GM06990 (cell line): ENCODE measurements at regions not wholly inside any gene's neighbourhood (a gene's known extent, or its start where the extent isn't known, plus 50 kb on each side); places are given as distances from the start of the nearest gene placed in this dataset.

ENCODE experiments used
- DNase-seq: peaks from one replicate; pipeline ENCODE4 v3.0.0-alpha.2; 2011; ENCODE audit not compliant: insufficient read length; ENCODE audit errors: extremely low read depth
- H3K27me3 ChIP-seq: replicated peaks from 2 replicates; pipeline ENCODE4 v1.6.0; 2011; ENCODE audit warnings: low read length; ENCODE audit not compliant: control insufficient read depth, insufficient read depth
- H3K36me3 ChIP-seq: 2 replicates; pipeline ENCODE4 v1.5.1; 2011; ENCODE audit warnings: low read length; ENCODE audit not compliant: control insufficient read depth, insufficient read depth
- H3K4me3 ChIP-seq: replicated peaks from 2 replicates; pipeline ENCODE4 v1.5.1; 2011; ENCODE audit warnings: low read depth, mild to moderate bottlenecking, control low read depth, low read length
- TF ChIP-seq, protein P1 (sequence below): IDR thresholded peaks from 2 replicates; pipeline ENCODE4 v1.5.1; 2011; ENCODE audit warnings: low read length, control low read depth, mild to moderate bottlenecking, inconsistent platforms; ENCODE audit not compliant: insufficient read depth, poor library complexity, severe bottlenecking

DNA sequence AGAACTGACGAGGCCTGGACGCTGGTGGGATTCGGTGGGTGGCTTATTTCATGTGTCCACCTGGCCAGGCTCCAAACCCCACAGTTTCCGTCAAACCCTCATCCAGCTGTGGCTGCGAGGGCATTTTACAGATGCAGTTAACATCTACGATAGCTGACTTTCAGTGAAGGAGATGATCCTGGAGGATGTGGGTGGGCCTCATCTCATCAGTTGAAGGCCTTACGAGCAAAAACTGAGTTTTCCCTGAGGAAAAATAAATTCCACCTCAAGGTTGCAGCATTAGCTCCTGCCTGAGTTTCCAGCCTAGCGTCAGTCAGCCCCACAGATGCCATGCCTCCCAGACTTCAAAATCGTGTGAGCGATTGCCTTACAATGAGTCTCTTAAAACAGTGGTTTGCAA is 111.1 kb upstream of the PEG3 start:
- H3K36me3 ChIP-seq, result no peaks in the 10 kb centered on the region
- no peak for DNase-seq

DNA sequence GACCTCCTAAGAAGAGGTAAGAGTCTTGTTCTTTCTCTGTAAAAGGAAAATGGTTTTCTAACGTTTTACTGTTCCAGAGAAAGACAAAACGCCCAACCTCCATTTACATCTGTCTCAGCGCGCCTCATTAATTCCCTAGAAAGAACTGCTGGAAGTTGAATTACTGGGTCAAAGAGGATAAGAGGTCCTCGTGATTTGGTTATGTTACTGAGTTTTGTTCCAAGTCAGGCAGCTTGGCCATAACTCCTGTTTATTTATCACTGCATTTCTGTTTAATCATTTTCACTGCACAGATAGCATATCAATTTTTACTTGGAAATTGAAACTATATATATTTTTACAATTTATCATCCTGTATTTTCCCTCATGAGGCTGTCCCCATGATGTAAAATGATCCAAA is 112.9 kb upstream of the PEG3 start:
- no peak for DNase-seq
- no peaks in the 10 kb centered on the region for H3K36me3 ChIP-seq
- no peak overlapping the region for H3K4me3 ChIP-seq
- H3K27me3 ChIP-seq, result no peaks in the 10 kb centered on the region
- TF ChIP-seq, protein P1, sequence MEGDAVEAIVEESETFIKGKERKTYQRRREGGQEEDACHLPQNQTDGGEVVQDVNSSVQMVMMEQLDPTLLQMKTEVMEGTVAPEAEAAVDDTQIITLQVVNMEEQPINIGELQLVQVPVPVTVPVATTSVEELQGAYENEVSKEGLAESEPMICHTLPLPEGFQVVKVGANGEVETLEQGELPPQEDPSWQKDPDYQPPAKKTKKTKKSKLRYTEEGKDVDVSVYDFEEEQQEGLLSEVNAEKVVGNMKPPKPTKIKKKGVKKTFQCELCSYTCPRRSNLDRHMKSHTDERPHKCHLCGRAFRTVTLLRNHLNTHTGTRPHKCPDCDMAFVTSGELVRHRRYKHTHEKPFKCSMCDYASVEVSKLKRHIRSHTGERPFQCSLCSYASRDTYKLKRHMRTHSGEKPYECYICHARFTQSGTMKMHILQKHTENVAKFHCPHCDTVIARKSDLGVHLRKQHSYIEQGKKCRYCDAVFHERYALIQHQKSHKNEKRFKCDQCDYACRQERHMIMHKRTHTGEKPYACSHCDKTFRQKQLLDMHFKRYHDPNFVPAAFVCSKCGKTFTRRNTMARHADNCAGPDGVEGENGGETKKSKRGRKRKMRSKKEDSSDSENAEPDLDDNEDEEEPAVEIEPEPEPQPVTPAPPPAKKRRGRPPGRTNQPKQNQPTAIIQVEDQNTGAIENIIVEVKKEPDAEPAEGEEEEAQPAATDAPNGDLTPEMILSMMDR, result no peak

More for the DNA sequence above, 111.1 kb upstream of the PEG3 start:
- no peak overlapping the region for H3K4me3 ChIP-seq
- TF ChIP-seq, protein P1, result no peak
- H3K27me3 ChIP-seq, result no peaks in the 10 kb centered on the region

DNA sequence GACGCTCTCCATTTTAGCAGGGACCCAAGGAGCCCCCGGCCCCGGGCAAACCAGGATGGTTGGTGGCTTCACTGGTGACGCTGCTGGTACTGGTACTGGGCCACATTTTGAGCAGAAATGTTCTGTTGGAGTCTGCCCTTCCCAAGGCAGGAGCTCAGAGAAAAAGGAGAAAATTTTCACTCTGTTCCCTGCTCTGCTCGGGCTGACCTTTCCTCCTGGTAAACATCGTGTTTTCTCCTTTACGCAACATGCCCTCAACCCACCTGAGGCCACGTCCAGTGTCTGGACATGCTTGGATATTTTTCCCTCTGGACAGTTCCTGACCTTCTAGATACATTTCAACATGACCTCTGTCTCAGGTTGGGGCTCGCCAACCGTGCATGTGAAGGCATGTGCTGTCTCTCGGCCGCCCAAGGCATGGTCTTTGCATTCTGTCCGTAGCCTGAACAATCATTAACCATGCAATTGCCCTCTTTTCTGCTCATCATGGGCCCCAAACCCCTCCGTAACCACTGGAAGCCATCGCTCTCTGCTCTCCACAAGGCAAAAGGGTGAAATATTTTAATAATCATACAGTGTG is 115.2 kb upstream of the PEG3 start:
- no peaks in the 10 kb centered on the region for H3K27me3 ChIP-seq
- TF ChIP-seq, protein P1, result no peak
- DNase-seq, result no peak
- no peaks in the 10 kb centered on the region for H3K36me3 ChIP-seq
- no peak overlapping the region for H3K4me3 ChIP-seq

DNA sequence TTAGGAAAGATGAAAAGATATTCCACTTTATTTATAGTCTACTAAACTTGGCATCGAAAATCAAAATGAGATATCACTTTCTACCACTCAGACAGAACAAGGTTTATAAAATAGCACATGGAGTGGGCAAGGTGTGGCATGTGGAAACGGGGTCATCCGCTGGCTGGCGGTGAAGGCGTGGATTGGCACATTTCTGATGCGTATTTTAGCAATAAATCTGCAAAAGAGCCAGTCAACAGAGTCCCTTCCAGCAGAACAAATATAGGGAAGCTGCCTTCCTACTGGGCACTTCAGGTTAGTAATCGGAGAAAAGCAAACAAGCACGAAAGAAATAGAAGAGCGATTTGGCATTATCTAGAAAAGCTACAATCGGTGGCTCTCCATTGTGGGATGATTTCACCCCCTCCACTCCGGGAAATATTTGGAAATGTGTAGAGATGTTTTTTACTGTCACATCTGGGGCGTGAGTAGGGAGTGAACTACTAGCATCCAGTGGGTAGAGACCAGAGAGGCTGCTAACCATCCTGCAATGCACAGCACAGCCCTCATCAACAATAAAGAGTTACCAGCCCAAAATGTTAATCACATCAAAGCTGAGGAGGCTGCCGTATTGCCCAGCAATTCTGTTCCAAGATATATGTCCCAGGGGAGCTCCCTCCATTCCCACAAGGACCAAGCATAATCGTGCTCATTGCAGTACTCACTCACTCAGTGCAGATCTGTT is 116.1 kb upstream of the PEG3 start:
- Histone ChIP-seq H3K4me3 (no peak overlapping the region), H3K36me3 (no peaks in the 10 kb centered on the region), H3K27me3 (no peaks in the 10 kb centered on the region)
- no peak for DNase-seq
- TF ChIP-seq, protein P1, result no peak

DNA sequence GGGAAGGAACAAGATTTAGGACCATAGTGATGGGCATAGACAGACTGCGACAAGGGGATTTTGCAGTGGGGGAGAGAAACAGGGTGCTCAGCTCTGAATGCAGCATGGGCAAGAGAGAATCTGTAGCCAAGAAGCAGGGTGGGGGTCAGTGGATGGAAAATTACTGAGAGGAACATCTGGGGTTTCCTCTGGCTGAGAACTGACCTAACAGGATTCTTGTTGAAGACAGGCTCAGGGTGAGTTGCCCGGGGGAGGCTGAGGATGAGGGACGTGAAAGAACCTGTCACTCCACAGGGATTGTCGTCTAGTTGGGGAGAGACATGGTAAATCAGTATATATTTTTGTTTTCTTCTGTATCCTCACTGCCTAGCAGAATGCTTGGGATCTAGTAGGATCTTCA is 118.7 kb upstream of the PEG3 start:
- no peak for DNase-seq
- no peak overlapping the region for H3K4me3 ChIP-seq
- TF ChIP-seq, protein P1, result no peak
- no peaks in the 10 kb centered on the region for H3K36me3 ChIP-seq
- no peaks in the 10 kb centered on the region for H3K27me3 ChIP-seq

DNA sequence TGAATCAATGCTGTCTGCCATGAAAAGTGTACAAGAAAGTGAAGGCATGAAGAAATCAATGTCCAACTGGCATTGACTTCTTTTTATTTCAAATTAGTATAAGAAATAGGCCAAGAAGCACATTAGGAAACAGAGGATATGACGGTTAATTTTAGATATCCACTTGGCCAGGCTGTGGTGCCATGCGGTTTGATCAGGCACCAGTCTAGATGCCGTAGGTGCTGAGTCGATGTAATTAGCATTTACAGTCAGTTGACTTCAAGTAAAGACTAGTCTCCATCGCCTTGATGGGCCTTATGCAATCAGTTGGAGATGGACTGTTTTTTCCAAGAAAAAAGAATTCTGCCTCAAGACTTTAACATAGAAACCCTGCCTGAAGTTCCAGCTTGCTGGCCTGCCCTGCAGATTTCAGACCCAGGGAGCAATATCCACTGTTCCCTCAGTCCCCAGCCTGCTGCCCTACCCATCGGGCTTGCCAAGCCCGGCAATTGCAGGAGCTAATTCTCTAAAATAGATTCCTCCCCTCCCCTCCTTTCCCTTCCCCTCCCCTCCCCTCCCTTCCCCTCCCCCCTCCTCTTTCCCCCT is 120.5 kb upstream of the PEG3 start:
- Histone ChIP-seq H3K36me3 (no peaks in the 10 kb centered on the region), H3K4me3 (no peak overlapping the region), H3K27me3 (no peaks in the 10 kb centered on the region)
- DNase-seq, result no peak
- TF ChIP-seq, protein P1, result no peak
